CD4-positive, alpha-beta T cell (primary cell): ENCODE measurements at regions not wholly inside any gene's neighbourhood (a gene's known extent, or its start where the extent isn't known, plus 50 kb on each side); places are given as distances from the start of the nearest gene placed in this dataset.

Experiments
- ATAC-seq: fragments of 200-7000 bp; cut with Tn5 transposase; one replicate; pipeline ENCODE4 v1.10.0; 2022; ENCODE audit warnings: mild to moderate bottlenecking; ENCODE audit not compliant: poor library complexity
- CTCF ChIA-PET: fragments of 350-600 bp; sonication (Branson Sonifier 250); formaldehyde crosslinking; loops from one replicate; lab custom pipeline; 2021; ENCODE audit warnings: antibody characterized with exemption, inconsistent platforms; lab: Charles Lee
- POLR2A ChIA-PET: fragments of 350-600 bp; sonication (Branson Sonifier 250); formaldehyde crosslinking; loops from one replicate; lab custom pipeline; 2021; ENCODE audit warnings: antibody characterized with exemption, inconsistent platforms; lab: Charles Lee
- DNase-seq, 14 experiments: peaks; one replicate each; pipeline ENCODE4 v3.0.0-alpha.2; 2013 to 2020; ENCODE audit warnings: mixed read lengths in 2 of 14
- H3K27ac ChIP-seq, 2 donors: one replicate each; pipeline versions ENCODE4 v1.5.1 to v1.7.0; 2013; ENCODE audit warnings: low read length in 2 of 2, low read depth in 1 of 2, mild to moderate bottlenecking in 1 of 2
- H3K27me3 ChIP-seq, 2 experiments: 1 replicate in 1 of 2; 2 replicates in 1 of 2; pipeline versions ENCODE4 v1.6.1 to v1.7.0; 2013; ENCODE audit warnings: low read length in 2 of 2, control low read depth in 1 of 2, mild to moderate bottlenecking in 1 of 2, moderate library complexity in 1 of 2; ENCODE audit not compliant: insufficient read depth in 2 of 2, control insufficient read depth in 1 of 2
- H3K36me3 ChIP-seq: one replicate; pipeline ENCODE4 v1.6.1; 2013; ENCODE audit warnings: low read length, control low read depth; ENCODE audit not compliant: insufficient read depth
- H3K4me1 ChIP-seq: one replicate; pipeline ENCODE4 v1.6.1; 2013; ENCODE audit warnings: low read length, control low read depth; ENCODE audit not compliant: insufficient read depth
- H3K4me3 ChIP-seq: one replicate; pipeline ENCODE4 v1.5.1; 2013; ENCODE audit warnings: mild to moderate bottlenecking, low read length, moderate library complexity
- H3K9me3 ChIP-seq, 2 experiments: 1 replicate in 1 of 2; 2 replicates in 1 of 2; pipeline versions ENCODE4 v1.6.1 to v1.7.0; 2013; ENCODE audit warnings: low read length in 2 of 2, mild to moderate bottlenecking in 2 of 2, control low read depth in 1 of 2, moderate library complexity in 1 of 2; ENCODE audit not compliant: control insufficient read depth in 1 of 2, insufficient read depth in 1 of 2
- H3K27ac Mint-ChIP-seq: one replicate; pipeline ENCODE4 v1.8.0; 2020; ENCODE audit warnings: mixed read lengths
- H3K27me3 Mint-ChIP-seq: one replicate; pipeline ENCODE4 v1.8.0; 2021; ENCODE audit warnings: mixed read lengths
- H3K36me3 Mint-ChIP-seq: one replicate; pipeline ENCODE4 v1.8.0; 2021; ENCODE audit warnings: low read depth, mixed read lengths
- H3K4me1 Mint-ChIP-seq: one replicate; pipeline ENCODE4 v1.8.0; 2021; ENCODE audit warnings: low read depth, mixed read lengths
- H3K4me3 Mint-ChIP-seq: one replicate; pipeline ENCODE4 v1.8.0; 2020; ENCODE audit warnings: mild to moderate bottlenecking, mixed read lengths
- H3K9me3 Mint-ChIP-seq: one replicate; pipeline ENCODE4 v1.8.0; 2020; ENCODE audit warnings: mixed read lengths
- CTCF ChIP-seq: fragments of 200-600 bp; IDR thresholded peaks from one replicate; pipeline ENCODE4 v1.8.0; 2022; ENCODE audit warnings: antibody characterized with exemption, mild to moderate bottlenecking
- intact Hi-C, 2 experiments: fragments of 100-400 bp; cut with DNase I in 1 of 2; cut with micrococcal nuclease in 1 of 2; formaldehyde crosslinking; loops; one replicate each; pipeline versions ENCODE4 v1.15.1 to v1.9.0; 2023 to 2025; cut with DNase I, micrococcal nuclease

- Histone ChIP-seq H3K27me3 (peaks cover 0 to 7% of the 10 kb centered on the region in 2 experiments), H3K27ac (no peak overlapping the region), H3K4me3 (no peak overlapping the region), H3K9me3 (no peaks in the 10 kb centered on the region), H3K36me3 (no peaks in the 10 kb centered on the region), H3K4me1 (no peaks in the 10 kb centered on the region)
- no peaks in the 10 kb centered on the region for H3K36me3 Mint-ChIP-seq
- DNase-seq: no peak
- no peak overlapping the region for H3K27ac Mint-ChIP-seq
- H3K4me3 Mint-ChIP-seq: no peak overlapping the region
- H3K9me3 Mint-ChIP-seq: peaks cover 3% of the 10 kb centered on the region
- ATAC-seq: no peak
- no peaks in the 10 kb centered on the region for H3K4me1 Mint-ChIP-seq
- ChIA-PET POLR2A (no interaction called here), CTCF (no interaction called here)
- TF ChIP-seq CTCF: no peak
- peaks cover 13% of the 10 kb centered on the region for H3K27me3 Mint-ChIP-seq
- intact Hi-C loops: no loop called here
Measured at GRCh38 chr1:14011888-14012287, 311.9 kb downstream of the PRDM2 start.

GRCh38 chr1:14014929-14015328 lies 314.9 kb downstream of the PRDM2 start:
- no peaks in the 10 kb centered on the region for H3K36me3 Mint-ChIP-seq
- H3K4me3 ChIP-seq: no peak overlapping the region
- ChIA-PET POLR2A (no interaction called here), CTCF (no interaction called here)
- intact Hi-C loops: no loop called here
- peaks cover 7 to 9% of the 10 kb centered on the region in 2 experiments for H3K27me3 ChIP-seq
- ATAC-seq (no peak), DNase-seq (no peak)
- no peak overlapping the region for H3K27ac ChIP-seq
- H3K27me3 Mint-ChIP-seq: peaks cover 24% of the 10 kb centered on the region
- H3K4me1 ChIP-seq: no peaks in the 10 kb centered on the region
- H3K4me3 Mint-ChIP-seq: no peak overlapping the region
- H3K4me1 Mint-ChIP-seq: no peaks in the 10 kb centered on the region
- H3K36me3 ChIP-seq: no peaks in the 10 kb centered on the region
- no peaks in the 10 kb centered on the region for H3K9me3 Mint-ChIP-seq
- no peak for TF ChIP-seq CTCF
- H3K9me3 ChIP-seq: no peaks in the 10 kb centered on the region
- H3K27ac Mint-ChIP-seq: no peak overlapping the region

- Mint-ChIP-seq H3K4me3 (no peak overlapping the region), H3K27me3 (peaks cover 30% of the 10 kb centered on the region), H3K36me3 (no peaks in the 10 kb centered on the region), H3K27ac (no peak overlapping the region), H3K9me3 (no peaks in the 10 kb centered on the region), H3K4me1 (no peaks in the 10 kb centered on the region)
- intact Hi-C loops: no loop called here
- H3K27ac ChIP-seq: no peak overlapping the region
- ATAC-seq (no peak), DNase-seq (no peak)
- H3K36me3 ChIP-seq: no peaks in the 10 kb centered on the region
- CTCF ChIA-PET: no interaction called here
- H3K27me3 ChIP-seq: peaks cover 7 to 9% of the 10 kb centered on the region in 2 experiments
- H3K9me3 ChIP-seq: no peaks in the 10 kb centered on the region
- H3K4me3 ChIP-seq: no peak overlapping the region
- POLR2A ChIA-PET: no interaction called here
- H3K4me1 ChIP-seq: no peaks in the 10 kb centered on the region
- no peak for TF ChIP-seq CTCF
Measured at GRCh38 chr1:14015917-14016316, 315.9 kb downstream of the PRDM2 start.
